GM23248 (cell line): ENCODE measurements at regions not wholly inside any gene's neighbourhood (a gene's known extent, or its start where the extent isn't known, plus 50 kb on each side); places are given as distances from the start of the nearest gene placed in this dataset.
A peak's percentile ranks its signal among the peaks of the same experiment; 100 is the strongest.
"Not testable (repeated sequence)": the region's sequence is repeated elsewhere in the genome, so short reads cannot be mapped to it uniquely, and the experiment has no call there.

ENCODE experiments used
- DNase-seq: peaks from one replicate; pipeline ENCODE4 v3.0.0-alpha.2; 2015
- H2AFZ ChIP-seq: fragments of 200-600 bp; sonication (generic); 2 replicates; pipeline ENCODE4 v1.6.1; 2016; ENCODE audit warnings: antibody characterized with exemption
- H3F3A ChIP-seq: fragments of 200-600 bp; sonication (generic); 2 replicates; pipeline ENCODE4 v1.6.1; 2016; ENCODE audit warnings: mild to moderate bottlenecking, antibody characterized with exemption, mixed run types; ENCODE audit not compliant: insufficient read depth
- H3K27ac ChIP-seq: fragments of 200-600 bp; sonication (generic); 2 replicates; pipeline ENCODE4 v1.5.1; 2016; ENCODE audit warnings: mild to moderate bottlenecking
- H3K27me3 ChIP-seq: fragments of 200-600 bp; sonication (generic); replicated peaks from 2 replicates; pipeline ENCODE4 v1.6.1; 2016; ENCODE audit warnings: mild to moderate bottlenecking; ENCODE audit not compliant: insufficient read depth
- H3K36me3 ChIP-seq: fragments of 200-600 bp; sonication (generic); 2 replicates; pipeline ENCODE4 v1.6.1; 2016; ENCODE audit warnings: low read depth, mild to moderate bottlenecking
- H3K4me1 ChIP-seq: fragments of 200-600 bp; sonication (generic); 2 replicates; pipeline ENCODE4 v1.6.1; 2016; ENCODE audit warnings: mild to moderate bottlenecking; ENCODE audit not compliant: insufficient read depth
- H3K4me2 ChIP-seq: fragments of 200-600 bp; sonication (generic); one replicate; pipeline ENCODE4 v1.6.1; 2016; ENCODE audit warnings: mild to moderate bottlenecking; ENCODE audit not compliant: unreplicated experiment
- H3K4me3 ChIP-seq: fragments of 200-600 bp; sonication (generic); 2 replicates; pipeline ENCODE4 v1.5.1; 2016; ENCODE audit warnings: mild to moderate bottlenecking
- H3K79me2 ChIP-seq: fragments of 200-600 bp; sonication (generic); 2 replicates; pipeline ENCODE4 v1.6.1; 2016; ENCODE audit warnings: mild to moderate bottlenecking; ENCODE audit not compliant: insufficient read depth
- H3K9ac ChIP-seq: fragments of 200-600 bp; sonication (generic); 2 replicates; pipeline ENCODE4 v1.6.1; 2016; ENCODE audit warnings: mild to moderate bottlenecking
- H3K9me2 ChIP-seq: fragments of 200-600 bp; sonication (generic); 2 replicates; pipeline ENCODE4 v1.6.1; 2016; ENCODE audit warnings: mixed run types, mild to moderate bottlenecking, moderate library complexity; ENCODE audit not compliant: insufficient read depth
- H3K9me3 ChIP-seq: fragments of 200-600 bp; sonication (generic); one replicate; pipeline ENCODE4 v1.6.1; 2017; ENCODE audit warnings: low read depth
- H4K20me1 ChIP-seq: fragments of 200-600 bp; sonication (generic); 2 replicates; pipeline ENCODE4 v1.6.0; 2016; ENCODE audit not compliant: insufficient read depth
- EZH2 ChIP-seq: fragments of 200-600 bp; sonication (generic); IDR thresholded peaks from 2 replicates; pipeline ENCODE4 v1.6.1; 2018; ENCODE audit warnings: antibody characterized with exemption, mild to moderate bottlenecking; ENCODE audit not compliant: insufficient read depth, poor library complexity, severe bottlenecking
- EZH2phosphoT487 ChIP-seq: fragments of 200-600 bp; sonication (generic); IDR thresholded peaks from 2 replicates; pipeline ENCODE4 v1.6.1; 2018; ENCODE audit warnings: antibody characterized with exemption, moderate library complexity, mild to moderate bottlenecking, low read depth; ENCODE audit not compliant: insufficient read depth
- WGBS, 2 experiments: methylation state at CpG; one replicate each; pipeline ENCODE4 v1.1.6; 2015 to 2017; ENCODE audit warnings: low lambda C conversion rate in 2 of 2, low coverage in 1 of 2; ENCODE audit errors: missing lambda C conversion rate in 2 of 2; 5-methylcytosine and 5-hydroxymethylcytosine counted together
- in situ Hi-C: fragments of 300-500 bp; cut with MboI; formaldehyde crosslinking; loops from 2 replicates; pipeline ENCODE4 v1.15.0; 2020

DNA sequence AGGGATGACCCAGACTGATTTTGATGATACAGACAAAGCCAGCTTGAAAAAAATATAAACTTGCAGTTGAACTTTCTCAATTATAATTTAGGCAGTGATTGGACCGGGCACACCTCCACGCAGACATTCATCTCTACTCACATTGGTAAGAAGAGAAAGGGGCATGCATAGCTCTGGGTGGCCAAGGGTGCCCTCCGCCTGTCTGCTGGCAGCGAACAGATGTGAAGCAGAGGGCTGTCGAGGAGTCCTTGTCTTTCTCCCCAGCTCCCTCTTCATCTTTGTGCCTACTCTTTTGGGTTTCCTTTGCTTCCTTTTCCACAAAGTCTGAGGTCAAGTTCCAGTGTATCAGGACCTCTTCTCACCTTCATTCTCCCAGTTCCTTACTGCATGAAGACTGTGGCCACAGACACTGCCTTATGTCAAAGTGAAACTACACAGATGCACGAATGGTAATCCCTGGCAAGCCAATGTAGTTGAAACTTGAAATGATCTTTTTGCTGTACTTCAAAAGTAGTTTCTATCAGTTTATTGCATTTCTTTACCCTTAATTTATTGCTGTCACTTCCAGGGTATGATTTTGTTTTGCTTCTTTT, 343.7 kb upstream of the SOX9 start:
- H3K4me1 ChIP-seq = peaks cover 7% of the 10 kb centered on the region; the same call in 1 of the 2 replicates
- no peak overlapping the region for H3K9ac ChIP-seq
- no peaks in the 10 kb centered on the region for H3K79me2 ChIP-seq
- no peak for TF ChIP-seq EZH2
- no peak for TF ChIP-seq EZH2phosphoT487
- H3K9me2 ChIP-seq = no peaks in the 10 kb centered on the region
- no peaks in the 10 kb centered on the region for H3F3A ChIP-seq
- H2AFZ ChIP-seq = peak overlapping the region; percentile 65
- H3K4me3 ChIP-seq = peak overlapping the region; percentile 42
- no peak for DNase-seq
- H3K27ac ChIP-seq = no peak overlapping the region
- H3K36me3 ChIP-seq = no peaks in the 10 kb centered on the region
- no peaks in the 10 kb centered on the region for H4K20me1 ChIP-seq
- H3K27me3 ChIP-seq = no peaks in the 10 kb centered on the region
- peak overlapping the region; percentile 61 for H3K4me2 ChIP-seq
- no peaks in the 10 kb centered on the region for H3K9me3 ChIP-seq
- in situ Hi-C loops = no loop called here
- 76 to 77% methylated on average over 6 of the region's 6 CpGs for WGBS, 2 experiments

DNA sequence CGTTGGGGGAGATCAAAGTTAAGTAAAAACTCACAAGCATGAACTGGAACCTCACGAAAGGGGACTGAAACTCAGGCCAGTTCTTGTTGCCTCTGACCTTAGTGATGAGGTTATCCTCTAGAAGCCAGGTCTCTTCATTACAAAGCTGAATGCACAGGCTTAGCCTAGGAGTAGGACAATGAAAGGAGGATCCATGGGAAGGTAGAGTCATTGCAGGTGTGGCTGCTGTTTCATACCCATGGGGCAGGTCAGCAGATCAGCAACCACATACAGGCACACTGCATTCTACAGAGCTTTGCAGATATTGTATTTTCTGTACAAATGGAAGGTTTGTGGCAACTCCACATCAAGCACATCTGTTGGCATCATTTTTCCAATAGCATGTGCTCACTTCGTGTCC, 341.3 kb upstream of the SOX9 start:
- no peaks in the 10 kb centered on the region for H3K27me3 ChIP-seq
- H3K9me2 ChIP-seq = no peaks in the 10 kb centered on the region
- no peak overlapping the region for H3K9ac ChIP-seq
- H3K4me3 ChIP-seq = no peak overlapping the region
- H4K20me1 ChIP-seq = no peaks in the 10 kb centered on the region
- no peak overlapping the region for H3K4me2 ChIP-seq
- DNase-seq = no peak
- H3K79me2 ChIP-seq = no peaks in the 10 kb centered on the region
- no peaks in the 10 kb centered on the region for H3K9me3 ChIP-seq
- peaks cover 7% of the 10 kb centered on the region; the same call in 1 of the 2 replicates for H3K4me1 ChIP-seq
- no peaks in the 10 kb centered on the region for H3F3A ChIP-seq
- TF ChIP-seq EZH2 (no peak), EZH2phosphoT487 (no peak)
- no peak overlapping the region for H2AFZ ChIP-seq
- WGBS, 2 experiments = 83% methylated on average over 3 of the region's 3 CpGs
- H3K27ac ChIP-seq = no peak overlapping the region
- in situ Hi-C loops = no loop called here
- no peaks in the 10 kb centered on the region for H3K36me3 ChIP-seq

DNA sequence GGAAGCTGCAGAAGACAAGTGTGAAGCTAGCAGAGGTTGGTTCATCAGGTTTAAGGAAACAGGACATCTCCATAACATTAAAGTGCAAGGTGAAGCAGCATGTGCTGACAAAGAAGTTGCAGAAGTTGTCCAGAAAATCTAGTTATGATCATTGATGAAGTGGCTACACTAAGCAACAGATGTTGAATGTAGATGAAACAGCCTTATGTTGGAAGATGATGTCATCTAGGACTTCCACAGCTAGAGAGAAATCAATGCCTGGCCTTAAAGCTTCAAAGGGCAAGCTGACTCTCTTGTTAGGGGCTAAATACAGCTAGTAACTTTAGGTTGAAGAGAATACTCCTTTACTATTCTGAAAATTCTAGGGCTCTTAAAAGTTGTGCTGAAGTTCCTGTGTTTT, 340.2 kb upstream of the SOX9 start:
- Histone ChIP-seq H3K79me2 (no peaks in the 10 kb centered on the region), H3K9me3 (no peaks in the 10 kb centered on the region), H2AFZ (no peak overlapping the region), H3K36me3 (no peaks in the 10 kb centered on the region), H3K4me1 (no peaks in the 10 kb centered on the region), H3K9me2 (no peaks in the 10 kb centered on the region), H3K27ac (no peak overlapping the region), H3K9ac (no peak overlapping the region), H4K20me1 (no peaks in the 10 kb centered on the region), H3K4me3 (no peak overlapping the region), H3K4me2 (no peak overlapping the region), H3K27me3 (no peaks in the 10 kb centered on the region), H3F3A (no peaks in the 10 kb centered on the region)
- in situ Hi-C loops = no loop called here
- no peak for TF ChIP-seq EZH2
- TF ChIP-seq EZH2phosphoT487 = no peak
- DNase-seq = no peak

DNA sequence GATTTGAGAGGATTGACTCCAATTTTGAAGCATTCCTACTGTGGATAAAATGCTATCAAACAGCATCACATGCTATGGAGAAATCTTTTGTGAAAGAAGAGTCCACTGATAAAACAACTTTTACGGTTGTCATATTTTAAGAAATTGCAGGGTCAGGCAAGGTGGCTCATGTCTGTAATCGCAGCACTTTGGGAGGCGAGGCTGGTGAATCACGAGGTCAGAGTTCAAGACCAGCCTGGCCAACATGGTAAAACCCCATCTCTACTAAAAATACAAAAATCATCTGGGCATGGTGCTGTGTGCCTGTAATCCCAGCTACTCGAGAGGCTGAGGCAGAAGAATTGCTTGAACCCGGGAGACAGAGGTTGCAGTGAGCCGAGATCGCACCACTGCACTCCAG, 338.8 kb upstream of the SOX9 start:
- H3K27me3 ChIP-seq, H3K36me3 ChIP-seq, H3K9me2 ChIP-seq, H3K79me2 ChIP-seq, H3K27ac ChIP-seq, DNase-seq, H4K20me1 ChIP-seq, H3K9ac ChIP-seq, H3K9me3 ChIP-seq, H3K4me2 ChIP-seq, in situ Hi-C loops, H3K4me1 ChIP-seq, H3K4me3 ChIP-seq, H3F3A ChIP-seq, H2AFZ ChIP-seq: not testable (repeated sequence)
- WGBS, 2 experiments = 93 to 95% methylated on average over 8 of the region's 8 CpGs

DNA sequence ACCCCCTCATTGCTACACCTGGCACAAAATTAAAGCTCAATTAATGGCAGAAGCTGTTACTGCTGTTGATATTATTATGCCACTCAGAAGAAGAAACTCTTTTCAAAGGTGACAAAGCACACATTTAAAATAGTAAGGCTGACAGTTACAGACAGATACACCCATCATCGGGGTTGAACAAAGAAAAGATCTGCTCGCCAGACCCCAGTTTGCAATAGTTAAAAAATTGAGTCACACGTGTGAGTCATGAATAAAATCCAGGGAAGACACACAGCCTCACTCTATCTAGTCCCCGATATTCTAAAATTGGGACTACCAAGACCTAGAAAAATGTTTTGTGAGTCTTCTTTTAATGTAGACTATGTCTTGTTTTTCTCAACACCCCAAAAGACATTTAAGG, 330.0 kb upstream of the SOX9 start:
- Histone ChIP-seq H4K20me1 (no peaks in the 10 kb centered on the region), H3K4me1 (peaks cover 22% of the 10 kb centered on the region), H3K36me3 (no peaks in the 10 kb centered on the region), H3K4me2 (peak overlapping the region; percentile 41), H3K79me2 (no peaks in the 10 kb centered on the region), H3K27me3 (no peaks in the 10 kb centered on the region), H3K9me2 (no peaks in the 10 kb centered on the region), H3K9ac (no peak overlapping the region), H2AFZ (peak overlapping the region; percentile 40; the same call in 1 of the 2 replicates), H3K27ac (no peak overlapping the region), H3F3A (peaks cover 13% of the 10 kb centered on the region), H3K9me3 (no peaks in the 10 kb centered on the region), H3K4me3 (no peak overlapping the region)
- in situ Hi-C loops = no loop called here
- 1 to 3% methylated on average over 4 of the region's 4 CpGs for WGBS, 2 experiments
- no peak for TF ChIP-seq EZH2
- TF ChIP-seq EZH2phosphoT487 = no peak
- peak; percentile 68 for DNase-seq
